RWPE2 (cell line): ENCODE measurements at regions not wholly inside any gene's neighbourhood (a gene's known extent, or its start where the extent isn't known, plus 50 kb on each side); places are given as distances from the start of the nearest gene placed in this dataset.

Experiments
- ATAC-seq: fragments of 200-7000 bp; cut with Tn5 transposase; 3 replicates; pipeline ENCODE4 v1.9.1; 2021; ENCODE audit warnings: low read depth
- DNase-seq: peaks from one replicate; pipeline ENCODE4 v3.0.0-alpha.2; 2020; ENCODE audit warnings: low spot score
- H3K27ac ChIP-seq: fragments of 450-650 bp; 2 replicates; pipeline ENCODE4 v1.5.1; 2017; ENCODE audit warnings: mild to moderate bottlenecking; ENCODE audit not compliant: poor library complexity, severe bottlenecking
- H3K27me3 ChIP-seq: fragments of 250-450 bp; sonication (Bioruptor Pico); 2 replicates; pipeline ENCODE4 v1.5.1; 2021; ENCODE audit warnings: mild to moderate bottlenecking, moderate library complexity; ENCODE audit not compliant: insufficient read depth, poor library complexity, severe bottlenecking
- H3K36me3 ChIP-seq: fragments of 250-450 bp; sonication (Bioruptor Pico); 2 replicates; pipeline ENCODE4 v1.5.1; 2020; ENCODE audit warnings: low read depth, mild to moderate bottlenecking, moderate library complexity
- H3K4me1 ChIP-seq: fragments of 250-450 bp; sonication (Bioruptor Pico); 2 replicates; pipeline ENCODE4 v1.5.1; 2021; ENCODE audit warnings: mild to moderate bottlenecking, moderate library complexity; ENCODE audit not compliant: insufficient read depth, poor library complexity, severe bottlenecking
- H3K4me3 ChIP-seq: fragments of 250-450 bp; sonication (Bioruptor Pico); 2 replicates; pipeline ENCODE4 v1.5.1; 2021; ENCODE audit warnings: mild to moderate bottlenecking, moderate library complexity; ENCODE audit not compliant: severe bottlenecking
- H3K9me3 ChIP-seq: fragments of 250-450 bp; sonication (Bioruptor Pico); 2 replicates; pipeline ENCODE4 v1.5.1; 2021; ENCODE audit warnings: mild to moderate bottlenecking, moderate library complexity; ENCODE audit not compliant: severe bottlenecking
- TF ChIP-seq, protein P1 (sequence below): fragments of 450-650 bp; IDR thresholded peaks from one replicate; pipeline ENCODE4 v1.5.1; 2017; ENCODE audit warnings: mild to moderate bottlenecking, moderate library complexity; ENCODE audit not compliant: poor library complexity, severe bottlenecking

DNA sequence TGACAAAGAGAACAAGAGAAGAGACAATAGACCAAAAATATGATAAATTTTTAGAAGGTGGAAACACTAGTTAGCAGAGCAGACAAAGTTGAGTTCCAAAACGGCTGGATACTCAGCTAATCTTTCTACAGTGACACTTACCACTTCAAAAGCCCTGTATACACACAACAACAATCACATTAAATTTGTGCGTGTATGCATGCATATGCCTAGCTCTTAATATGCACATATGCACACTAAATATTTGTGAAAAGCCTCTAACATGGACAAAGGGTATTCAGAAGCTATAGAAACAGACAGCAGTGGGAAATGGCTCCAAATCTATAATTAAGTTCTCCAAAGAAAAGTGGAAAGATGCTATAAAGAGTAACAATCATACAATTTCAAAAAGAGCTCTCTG is 476.4 kb downstream of the HTR7 start:
- Histone ChIP-seq H3K27ac (no peak overlapping the region), H3K9me3 (no peaks in the 10 kb centered on the region), H3K4me3 (no peak overlapping the region), H3K27me3 (no peaks in the 10 kb centered on the region), H3K4me1 (no peaks in the 10 kb centered on the region), H3K36me3 (no peaks in the 10 kb centered on the region)
- DNase-seq, result no peak
- no peak for ATAC-seq
- TF ChIP-seq, protein P1, sequence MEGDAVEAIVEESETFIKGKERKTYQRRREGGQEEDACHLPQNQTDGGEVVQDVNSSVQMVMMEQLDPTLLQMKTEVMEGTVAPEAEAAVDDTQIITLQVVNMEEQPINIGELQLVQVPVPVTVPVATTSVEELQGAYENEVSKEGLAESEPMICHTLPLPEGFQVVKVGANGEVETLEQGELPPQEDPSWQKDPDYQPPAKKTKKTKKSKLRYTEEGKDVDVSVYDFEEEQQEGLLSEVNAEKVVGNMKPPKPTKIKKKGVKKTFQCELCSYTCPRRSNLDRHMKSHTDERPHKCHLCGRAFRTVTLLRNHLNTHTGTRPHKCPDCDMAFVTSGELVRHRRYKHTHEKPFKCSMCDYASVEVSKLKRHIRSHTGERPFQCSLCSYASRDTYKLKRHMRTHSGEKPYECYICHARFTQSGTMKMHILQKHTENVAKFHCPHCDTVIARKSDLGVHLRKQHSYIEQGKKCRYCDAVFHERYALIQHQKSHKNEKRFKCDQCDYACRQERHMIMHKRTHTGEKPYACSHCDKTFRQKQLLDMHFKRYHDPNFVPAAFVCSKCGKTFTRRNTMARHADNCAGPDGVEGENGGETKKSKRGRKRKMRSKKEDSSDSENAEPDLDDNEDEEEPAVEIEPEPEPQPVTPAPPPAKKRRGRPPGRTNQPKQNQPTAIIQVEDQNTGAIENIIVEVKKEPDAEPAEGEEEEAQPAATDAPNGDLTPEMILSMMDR, result no peak

DNA sequence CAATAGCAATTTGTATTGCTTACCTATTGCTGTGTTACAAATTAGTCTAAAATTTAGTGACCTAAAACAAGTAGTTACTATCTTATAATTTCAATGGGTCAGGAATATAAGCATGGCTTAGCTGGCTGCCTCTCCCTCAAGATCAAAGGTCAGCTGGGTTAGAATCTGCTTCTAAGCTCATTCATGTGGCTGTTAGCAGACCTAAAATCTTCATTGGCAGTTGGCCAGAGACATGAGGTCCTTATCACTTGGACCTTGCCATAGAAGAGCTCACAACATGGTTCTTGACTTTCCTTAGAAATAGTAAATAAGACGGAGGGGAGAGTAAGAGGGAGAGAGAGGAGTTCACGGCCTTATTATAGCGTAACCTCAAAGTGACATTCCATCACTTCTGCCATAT is 468.0 kb downstream of the HTR7 start:
- no peaks in the 10 kb centered on the region for H3K4me1 ChIP-seq
- TF ChIP-seq, protein P1, result no peak
- no peaks in the 10 kb centered on the region for H3K36me3 ChIP-seq
- H3K4me3 ChIP-seq, result no peak overlapping the region
- H3K27ac ChIP-seq, result no peak overlapping the region
- H3K9me3 ChIP-seq, result no peaks in the 10 kb centered on the region
- DNase-seq, result no peak
- H3K27me3 ChIP-seq, result no peaks in the 10 kb centered on the region
- no peak for ATAC-seq

DNA sequence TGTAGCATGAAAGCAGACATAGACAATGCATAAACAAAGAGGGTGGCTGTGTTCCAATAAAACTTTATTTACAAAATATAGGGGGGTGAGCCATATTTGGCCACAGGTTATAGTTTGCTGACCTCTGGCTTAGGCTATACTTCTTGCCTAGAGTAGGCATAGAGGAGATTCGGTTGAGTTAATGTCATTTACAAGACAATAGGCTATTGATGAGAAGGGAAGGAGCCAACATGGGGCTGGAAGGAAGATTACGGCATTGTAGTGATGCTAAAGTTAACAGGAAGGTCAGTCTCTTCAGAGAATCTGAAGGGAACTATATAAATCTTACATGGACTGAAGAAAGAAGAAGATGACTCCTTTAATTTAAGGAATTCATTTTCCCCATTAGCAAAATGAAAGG is 463.5 kb downstream of the HTR7 start:
- Histone ChIP-seq H3K9me3 (no peaks in the 10 kb centered on the region), H3K27me3 (no peaks in the 10 kb centered on the region), H3K4me3 (no peak overlapping the region), H3K4me1 (no peaks in the 10 kb centered on the region), H3K27ac (no peak overlapping the region), H3K36me3 (no peaks in the 10 kb centered on the region)
- DNase-seq (no peak), ATAC-seq (no peak)
- TF ChIP-seq, protein P1, result no peak

DNA sequence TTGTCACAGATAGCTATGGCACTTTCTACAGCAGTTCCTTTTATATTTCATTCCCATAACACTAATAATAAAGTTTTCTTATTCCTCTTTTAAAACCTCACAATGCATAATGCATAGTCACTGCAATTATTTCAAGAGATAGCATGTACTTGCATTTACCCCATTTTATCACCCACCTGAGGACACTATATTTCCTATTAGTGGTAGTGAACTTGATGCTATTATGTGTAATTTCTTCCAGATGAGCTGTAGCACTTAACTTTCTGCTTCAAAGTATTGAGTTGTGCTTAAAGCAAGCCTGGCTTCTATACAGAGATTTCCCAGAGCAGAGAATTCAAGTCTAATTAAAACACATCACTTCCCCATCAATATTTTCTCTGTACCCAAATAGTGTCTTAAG is 461.1 kb downstream of the HTR7 start:
- H3K36me3 ChIP-seq, result no peaks in the 10 kb centered on the region
- no peaks in the 10 kb centered on the region for H3K4me1 ChIP-seq
- DNase-seq, result no peak
- no peaks in the 10 kb centered on the region for H3K27me3 ChIP-seq
- no peak overlapping the region for H3K4me3 ChIP-seq
- TF ChIP-seq, protein P1, result no peak
- H3K9me3 ChIP-seq, result no peaks in the 10 kb centered on the region
- H3K27ac ChIP-seq, result no peak overlapping the region
- ATAC-seq, result no peak

DNA sequence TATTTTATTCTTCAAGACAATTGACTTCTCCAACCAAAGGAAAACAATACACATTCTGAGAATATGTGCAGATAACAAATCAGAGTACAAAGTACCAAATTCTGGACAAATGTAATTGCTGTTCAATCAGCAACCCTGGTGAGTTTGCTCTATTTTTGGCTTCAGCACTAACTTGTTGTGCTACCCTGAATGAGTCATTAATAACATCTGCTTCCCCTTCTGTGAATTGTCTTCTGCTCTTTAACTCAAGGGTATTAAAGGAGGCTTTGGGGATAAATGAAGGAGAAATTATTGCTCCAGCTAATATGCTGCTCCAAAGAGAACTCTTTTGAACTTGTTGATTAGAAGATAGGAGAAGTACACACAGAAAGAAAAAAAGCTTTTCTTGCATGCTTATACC is 459.3 kb downstream of the HTR7 start:
- no peak for DNase-seq
- H3K27me3 ChIP-seq, result no peaks in the 10 kb centered on the region

More for the DNA sequence above, 459.3 kb downstream of the HTR7 start:
- no peak overlapping the region for H3K4me3 ChIP-seq
- no peaks in the 10 kb centered on the region for H3K9me3 ChIP-seq
- no peaks in the 10 kb centered on the region for H3K4me1 ChIP-seq
- ATAC-seq, result no peak
- TF ChIP-seq, protein P1, result no peak
- H3K27ac ChIP-seq, result no peak overlapping the region
- H3K36me3 ChIP-seq, result no peaks in the 10 kb centered on the region
